NCI-H2227 (cell line): ENCODE measurements at regions not wholly inside any gene's neighbourhood (a gene's known extent, or its start where the extent isn't known, plus 50 kb on each side); places are given as distances from the start of the nearest gene placed in this dataset.
A peak's percentile ranks its signal among the peaks of the same experiment; 100 is the strongest.

Experiments
- DNase-seq: peaks from one replicate; lab custom pipeline; 2025; ENCODE audit not compliant: unreplicated experiment; lab: John Stamatoyannopoulos, UW

- DNase-seq = peak; percentile 68
These were observed 95.3 kb upstream of the BHLHE23 start for GRCh38 chr20:63101781-63102720.

- DNase-seq = no peak
These were observed 94.3 kb upstream of the BHLHE23 start for GRCh38 chr20:63100926-63101699.

GRCh38 chr20:63100174-63100925, 93.6 kb upstream of the BHLHE23 start:
- no peak for DNase-seq

- no peak for DNase-seq
These were observed 92.9 kb upstream of the BHLHE23 start for GRCh38 chr20:63099456-63100173.

- no peak for DNase-seq
These were observed 91.5 kb upstream of the BHLHE23 start for GRCh38 chr20:63098195-63098810.

GRCh38 chr20:63097336-63097831, 90.6 kb upstream of the BHLHE23 start:
- no peak for DNase-seq

GRCh38 chr20:63096681-63097335, 90.0 kb upstream of the BHLHE23 start:
- no peak for DNase-seq

- DNase-seq = no peak
These were observed 89.2 kb upstream of the BHLHE23 start for GRCh38 chr20:63095718-63096654.

GRCh38 chr20:63094767-63095499, 88.2 kb upstream of the BHLHE23 start:
- DNase-seq = no peak

GRCh38 chr20:63093966-63094766, 87.4 kb upstream of the BHLHE23 start:
- DNase-seq = no peak

GRCh38 chr20:63092660-63093215, 86.0 kb upstream of the BHLHE23 start:
- DNase-seq = no peak

GRCh38 chr20:63091901-63092659, 85.3 kb upstream of the BHLHE23 start:
- no peak for DNase-seq

- peak; percentile 27 for DNase-seq
These were observed 84.2 kb upstream of the BHLHE23 start for GRCh38 chr20:63090682-63091571.

GRCh38 chr20:63090052-63090451, 83.3 kb upstream of the BHLHE23 start:
- no peak for DNase-seq
